ENCODE measurements at regions not wholly inside any gene's neighbourhood (a gene's known extent, or its start where the extent isn't known, plus 50 kb on each side); places are given as distances from the start of the nearest gene placed in this dataset.

DNA sequence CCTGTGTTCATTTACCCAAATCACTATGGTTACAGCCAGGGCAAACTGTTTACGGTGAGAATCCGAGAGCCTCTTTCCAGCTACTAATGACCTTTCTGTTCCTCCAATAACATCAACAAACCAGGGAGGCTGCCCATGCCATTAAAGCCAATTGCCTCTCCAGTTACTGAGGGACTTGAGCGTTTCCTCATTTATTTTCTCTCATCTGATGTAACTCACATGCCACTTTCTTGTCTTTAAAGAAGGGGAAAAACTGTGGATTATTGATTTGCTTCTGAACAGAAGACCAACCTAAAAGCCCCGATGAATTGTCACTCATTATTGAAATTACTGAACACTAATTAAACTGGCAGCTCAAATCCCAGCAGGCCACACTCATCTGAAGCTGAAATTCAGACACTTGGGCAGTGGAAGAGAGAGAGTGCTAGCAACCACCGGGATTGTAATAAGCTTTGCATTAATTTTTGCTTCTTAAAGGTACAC, 595.8 kb upstream of the MKI67 start:
- POLR2A ChIA-PET, result no interaction called here
- H3K4me3 ChIP-seq (ENCODE audit: low read depth, low read length), result no peak overlapping the region
- no peak for DNase-seq (ENCODE audit: low read depth, low spot score)
- TF ChIP-seq, protein P1, sequence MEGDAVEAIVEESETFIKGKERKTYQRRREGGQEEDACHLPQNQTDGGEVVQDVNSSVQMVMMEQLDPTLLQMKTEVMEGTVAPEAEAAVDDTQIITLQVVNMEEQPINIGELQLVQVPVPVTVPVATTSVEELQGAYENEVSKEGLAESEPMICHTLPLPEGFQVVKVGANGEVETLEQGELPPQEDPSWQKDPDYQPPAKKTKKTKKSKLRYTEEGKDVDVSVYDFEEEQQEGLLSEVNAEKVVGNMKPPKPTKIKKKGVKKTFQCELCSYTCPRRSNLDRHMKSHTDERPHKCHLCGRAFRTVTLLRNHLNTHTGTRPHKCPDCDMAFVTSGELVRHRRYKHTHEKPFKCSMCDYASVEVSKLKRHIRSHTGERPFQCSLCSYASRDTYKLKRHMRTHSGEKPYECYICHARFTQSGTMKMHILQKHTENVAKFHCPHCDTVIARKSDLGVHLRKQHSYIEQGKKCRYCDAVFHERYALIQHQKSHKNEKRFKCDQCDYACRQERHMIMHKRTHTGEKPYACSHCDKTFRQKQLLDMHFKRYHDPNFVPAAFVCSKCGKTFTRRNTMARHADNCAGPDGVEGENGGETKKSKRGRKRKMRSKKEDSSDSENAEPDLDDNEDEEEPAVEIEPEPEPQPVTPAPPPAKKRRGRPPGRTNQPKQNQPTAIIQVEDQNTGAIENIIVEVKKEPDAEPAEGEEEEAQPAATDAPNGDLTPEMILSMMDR (IDR thresholded peaks at IDR 0.05; ENCODE audit: insufficient read depth, low read length, missing control alignments), result no peak
- CTCF ChIA-PET, result no interaction called here

GRCh38 chr10:128722947-128723346, 596.7 kb upstream of the MKI67 start:
- TF ChIP-seq, protein P1 (IDR thresholded peaks at IDR 0.05; ENCODE audit: insufficient read depth, low read length, missing control alignments), result no peak
- H3K4me3 ChIP-seq (ENCODE audit: low read depth, low read length), result no peak overlapping the region
- ChIA-PET CTCF (no interaction called here), POLR2A (no interaction called here)
- DNase-seq (ENCODE audit: low read depth, low spot score), result no peak

- TF ChIP-seq, protein P1 (IDR thresholded peaks at IDR 0.05; ENCODE audit: insufficient read depth, low read length, missing control alignments), result no peak
- CTCF ChIA-PET, result no interaction called here
- POLR2A ChIA-PET, result no interaction called here
- no peak overlapping the region for H3K4me3 ChIP-seq (ENCODE audit: low read depth, low read length)
- DNase-seq (ENCODE audit: low read depth, low spot score), result no peak
These were observed 597.5 kb upstream of the MKI67 start for GRCh38 chr10:128723631-128724205.

DNA sequence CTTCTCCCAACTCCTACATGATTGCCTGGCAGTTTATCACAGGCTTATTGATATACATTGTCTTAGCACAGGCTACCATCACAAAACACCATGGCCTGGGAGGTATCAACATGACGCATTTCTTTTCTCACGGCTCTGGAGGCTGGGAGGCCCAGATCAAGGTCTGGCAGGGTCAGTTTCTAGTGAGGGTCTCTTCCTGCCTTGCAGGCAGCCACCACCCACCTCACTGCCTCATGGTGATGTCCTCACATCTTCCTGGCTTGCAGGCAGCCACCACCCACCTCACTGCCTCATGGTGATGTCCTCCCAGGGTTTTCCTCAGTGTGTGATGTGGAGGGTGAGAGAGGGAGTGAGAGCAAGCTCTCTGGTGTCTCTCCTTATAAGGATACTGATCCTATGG, 599.3 kb upstream of the MKI67 start:
- ChIA-PET POLR2A (no interaction called here), CTCF (no interaction called here)
- TF ChIP-seq, protein P1 (IDR thresholded peaks at IDR 0.05; ENCODE audit: insufficient read depth, low read length, missing control alignments), result no peak
- no peak for DNase-seq (ENCODE audit: low read depth, low spot score)
- no peak overlapping the region for H3K4me3 ChIP-seq (ENCODE audit: low read depth, low read length)

- POLR2A ChIA-PET, result no interaction called here
- TF ChIP-seq, protein P1 (IDR thresholded peaks at IDR 0.05; ENCODE audit: insufficient read depth, low read length, missing control alignments), result no peak
- H3K4me3 ChIP-seq (ENCODE audit: low read depth, low read length), result no peak overlapping the region
- CTCF ChIA-PET, result no interaction called here
- DNase-seq (ENCODE audit: low read depth, low spot score), result no peak
These were observed 600.9 kb upstream of the MKI67 start for GRCh38 chr10:128727114-128727513.

DNA sequence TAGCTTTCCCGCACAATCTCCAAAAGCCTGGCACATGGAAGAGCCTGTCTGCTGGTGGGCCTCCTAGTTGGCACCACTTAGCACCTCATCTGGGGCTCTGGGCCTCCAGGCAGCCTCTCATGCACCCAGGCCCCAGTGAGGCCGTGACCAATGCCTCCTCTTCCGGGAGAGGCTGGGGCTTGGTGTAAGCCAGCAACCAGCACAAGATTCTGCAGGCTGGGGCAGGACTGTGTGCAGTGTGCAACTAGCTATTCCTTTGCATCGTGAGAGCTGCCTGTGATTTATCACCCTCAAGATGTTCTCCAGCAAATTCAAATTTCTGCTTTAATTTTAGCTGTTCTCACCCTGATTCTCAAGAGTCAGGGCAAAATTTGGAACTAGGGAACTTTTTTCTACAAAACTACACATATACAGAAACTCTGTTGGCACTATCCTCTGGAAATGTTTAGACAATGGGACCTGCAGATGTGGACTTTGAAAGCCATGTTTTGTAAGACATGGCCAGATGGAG, 603.7 kb upstream of the MKI67 start:
- H3K4me3 ChIP-seq (ENCODE audit: low read depth, low read length), result no peak overlapping the region
- DNase-seq (ENCODE audit: low read depth, low spot score), result no peak
- TF ChIP-seq, protein P1 (IDR thresholded peaks at IDR 0.05; ENCODE audit: insufficient read depth, low read length, missing control alignments), result no peak
- POLR2A ChIA-PET, result no interaction called here
- CTCF ChIA-PET, result no interaction called here
